Psoas muscle (tissue), 7 donors: ENCODE measurements at regions not wholly inside any gene's neighbourhood (a gene's known extent, or its start where the extent isn't known, plus 50 kb on each side); places are given as distances from the start of the nearest gene placed in this dataset.
"Not testable (repeated sequence)": the region's sequence is repeated elsewhere in the genome, so short reads cannot be mapped to it uniquely, and the experiment has no call there.

Source experiments
- ATAC-seq, 4 donors: fragments of 200-7000 bp; cut with Tn5 transposase; one replicate each; pipeline ENCODE4 v1.9.1; 2020; ENCODE audit warnings: moderate library complexity in 3 of 4, mild to moderate bottlenecking in 2 of 4
- DNase-seq, 2 donors: peaks; one replicate each; pipeline ENCODE4 v3.0.0-alpha.2; 2020
- H3K27ac ChIP-seq: fragments of 200-600 bp; one replicate; pipeline ENCODE4 v1.8.0; 2022
- H3K27me3 ChIP-seq, 3 donors: fragments of 200-600 bp in 1 of 3; one replicate each; pipeline versions ENCODE4 v1.6.1 to v1.8.0; 2013 to 2022; ENCODE audit warnings: low read length in 2 of 3, mild to moderate bottlenecking in 2 of 3, moderate library complexity in 1 of 3; ENCODE audit not compliant: insufficient read depth in 3 of 3
- H3K36me3 ChIP-seq, 2 donors: fragments of 200-600 bp in 1 of 2; one replicate each; pipeline versions ENCODE4 v1.6.1 to v1.8.0; 2013 to 2022; ENCODE audit warnings: low read depth in 1 of 2, mild to moderate bottlenecking in 1 of 2, moderate library complexity in 1 of 2; ENCODE audit not compliant: insufficient read depth in 1 of 2
- H3K4me1 ChIP-seq: fragments of 200-600 bp; one replicate; pipeline ENCODE4 v1.8.0; 2022
- H3K4me3 ChIP-seq: fragments of 200-600 bp; one replicate; pipeline ENCODE4 v1.8.0; 2022; ENCODE audit warnings: mild to moderate bottlenecking
- H3K9me3 ChIP-seq: fragments of 200-600 bp; one replicate; pipeline ENCODE4 v1.8.0; 2022
- WGBS, 3 donors: extraction: QIAGEN DNeasy Blood & Tissue Kit; methylation state at CpG; one replicate each; pipeline versions ENCODE4 v1.1.6 to v1.1.7; 2013; 5-methylcytosine and 5-hydroxymethylcytosine counted together
- intact Hi-C, 2 donors: fragments of 100-400 bp; cut with DNase I; formaldehyde crosslinking; loops; one replicate each; pipeline versions ENCODE4 v1.11.0 to v1.14.2; 2022
- TF ChIP-seq, protein P1 (sequence below): fragments of 200-600 bp; IDR thresholded peaks from one replicate; pipeline ENCODE4 v1.8.0; 2022; ENCODE audit warnings: antibody characterized with exemption
- donor health status: healthy with polysubstance abuse.
- donor health status: DM: no; HTN: no; CAD: no; lungs with moderate emphysema.
- donor health status: Bipolar disorder and iron deficiency.
- donor health status: healthy.
- donor health status: DM: yes; HTN: yes; CAD: no.
- donor health status: DM: no; HTN: no; CAD: no.
- donor health status: DM: yes; HTN: yes; CAD: no.

DNA sequence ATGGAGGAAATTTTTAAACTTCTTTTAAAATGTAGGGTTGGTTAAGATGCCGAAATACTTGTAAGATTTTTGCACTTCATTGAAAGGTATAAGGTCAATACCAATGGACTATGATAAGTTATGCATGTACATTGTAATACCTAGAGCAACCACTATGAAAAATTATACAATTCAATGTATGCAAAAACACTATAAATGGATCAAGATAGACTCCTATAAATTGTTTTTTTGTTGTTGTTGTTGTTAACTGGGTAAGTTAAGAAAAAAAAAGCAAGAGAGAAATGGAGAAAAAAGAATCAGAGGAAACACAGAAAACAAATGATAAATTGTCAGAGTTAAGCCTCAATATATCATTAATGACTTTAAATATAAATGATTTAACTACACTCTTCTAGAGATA lies 421.2 kb downstream of the TMEM182 start:
- H3K9me3 ChIP-seq = no peaks in the 10 kb centered on the region
- DNase-seq (no peak), ATAC-seq (no peak)
- intact Hi-C loops = no loop called here
- no peak overlapping the region for H3K4me3 ChIP-seq
- TF ChIP-seq, protein P1, sequence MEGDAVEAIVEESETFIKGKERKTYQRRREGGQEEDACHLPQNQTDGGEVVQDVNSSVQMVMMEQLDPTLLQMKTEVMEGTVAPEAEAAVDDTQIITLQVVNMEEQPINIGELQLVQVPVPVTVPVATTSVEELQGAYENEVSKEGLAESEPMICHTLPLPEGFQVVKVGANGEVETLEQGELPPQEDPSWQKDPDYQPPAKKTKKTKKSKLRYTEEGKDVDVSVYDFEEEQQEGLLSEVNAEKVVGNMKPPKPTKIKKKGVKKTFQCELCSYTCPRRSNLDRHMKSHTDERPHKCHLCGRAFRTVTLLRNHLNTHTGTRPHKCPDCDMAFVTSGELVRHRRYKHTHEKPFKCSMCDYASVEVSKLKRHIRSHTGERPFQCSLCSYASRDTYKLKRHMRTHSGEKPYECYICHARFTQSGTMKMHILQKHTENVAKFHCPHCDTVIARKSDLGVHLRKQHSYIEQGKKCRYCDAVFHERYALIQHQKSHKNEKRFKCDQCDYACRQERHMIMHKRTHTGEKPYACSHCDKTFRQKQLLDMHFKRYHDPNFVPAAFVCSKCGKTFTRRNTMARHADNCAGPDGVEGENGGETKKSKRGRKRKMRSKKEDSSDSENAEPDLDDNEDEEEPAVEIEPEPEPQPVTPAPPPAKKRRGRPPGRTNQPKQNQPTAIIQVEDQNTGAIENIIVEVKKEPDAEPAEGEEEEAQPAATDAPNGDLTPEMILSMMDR = no peak
- H3K36me3 ChIP-seq = no peaks in the 10 kb centered on the region
- H3K27me3 ChIP-seq = no peaks in the 10 kb centered on the region
- no peak overlapping the region for H3K27ac ChIP-seq
- no peaks in the 10 kb centered on the region for H3K4me1 ChIP-seq
- 82 to 89% (median 86%) methylated on average over 1 of the region's 1 CpG for WGBS, 3 donors

DNA sequence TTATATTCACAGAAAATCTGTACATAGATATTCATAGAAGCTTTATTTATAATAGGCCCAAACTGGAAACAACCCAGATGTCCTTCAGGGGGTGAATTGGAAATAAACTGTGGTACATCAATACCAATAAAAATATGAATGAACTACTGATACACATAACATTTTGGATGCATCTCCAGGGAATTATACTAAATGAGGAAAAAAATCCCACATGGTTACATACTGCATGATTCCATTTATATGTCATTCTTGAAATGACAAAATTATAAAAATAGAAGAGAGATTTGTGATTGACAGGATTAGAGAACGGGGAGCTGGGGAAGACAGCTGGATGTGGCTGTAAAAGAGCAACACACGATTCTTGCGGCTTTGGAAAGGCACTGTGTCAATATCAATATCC lies 435.0 kb downstream of the TMEM182 start:
- TF ChIP-seq, protein P1 = no peak
- ATAC-seq = no peak
- intact Hi-C loops = no loop called here
- Histone ChIP-seq H3K36me3 (no peaks in the 10 kb centered on the region), H3K9me3 (no peaks in the 10 kb centered on the region), H3K27ac (no peak overlapping the region), H3K4me3 (no peak overlapping the region), H3K27me3 (no peaks in the 10 kb centered on the region), H3K4me1 (no peaks in the 10 kb centered on the region)
- 45 to 73% (median 69%) methylated on average over 3 of the region's 3 CpGs for WGBS, 3 donors
- no peak for DNase-seq

DNA sequence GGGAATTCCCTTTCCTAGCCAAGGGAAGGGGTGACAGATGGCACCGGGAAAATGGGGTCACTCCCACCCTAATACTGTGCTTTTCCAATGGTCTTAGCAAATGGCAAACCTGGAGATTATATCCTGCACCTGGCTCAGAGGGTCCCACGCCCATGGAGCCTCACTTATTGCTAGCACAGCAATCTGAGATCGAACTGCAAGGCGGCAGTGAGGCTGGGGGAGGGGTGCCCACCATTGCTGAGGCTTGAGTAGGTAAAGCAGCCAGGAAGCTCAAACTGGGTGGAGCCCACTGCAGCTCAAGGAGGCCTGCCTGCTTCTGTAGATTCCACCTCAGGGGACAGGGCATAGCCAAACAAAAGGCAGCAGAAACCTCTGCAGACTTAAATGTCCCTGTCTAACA lies 438.9 kb downstream of the TMEM182 start:
- H3K4me3 ChIP-seq, H3K27me3 ChIP-seq, H3K36me3 ChIP-seq, DNase-seq, H3K9me3 ChIP-seq, intact Hi-C loops, ATAC-seq, H3K27ac ChIP-seq, H3K4me1 ChIP-seq: not testable (repeated sequence)
- WGBS, 3 donors = 78 to 86% (median 79%) methylated on average over 4 of the region's 4 CpGs

DNA sequence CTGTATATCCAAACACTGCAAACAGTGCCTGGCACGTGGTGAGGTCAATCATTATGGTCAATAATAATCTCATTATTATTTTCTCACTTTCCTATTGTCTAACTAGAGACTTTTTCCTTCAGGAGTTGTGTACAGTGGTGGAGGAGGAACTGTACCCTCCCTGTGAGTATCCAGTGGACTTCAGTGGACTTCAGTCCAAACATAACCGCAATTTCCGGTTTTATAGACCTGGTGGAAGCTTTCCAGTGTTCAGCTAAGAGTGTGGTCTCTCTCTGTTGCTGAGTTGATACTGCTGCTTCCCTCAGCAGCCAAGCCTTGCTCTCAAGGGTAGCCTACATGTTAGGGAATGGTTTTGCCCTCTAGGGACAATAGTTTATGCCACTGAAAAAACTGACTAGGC lies 447.1 kb downstream of the TMEM182 start:
- DNase-seq (no peak), ATAC-seq (no peak)
- TF ChIP-seq, protein P1 = no peak
- H3K9me3 ChIP-seq = no peaks in the 10 kb centered on the region
- 61 to 66% (median 63%) methylated on average over 3 of the region's 3 CpGs for WGBS, 3 donors
- no peaks in the 10 kb centered on the region for H3K4me1 ChIP-seq
- intact Hi-C loops = no loop called here
- no peaks in the 10 kb centered on the region for H3K27me3 ChIP-seq
- no peak overlapping the region for H3K4me3 ChIP-seq
- H3K36me3 ChIP-seq = no peaks in the 10 kb centered on the region
- no peak overlapping the region for H3K27ac ChIP-seq

DNA sequence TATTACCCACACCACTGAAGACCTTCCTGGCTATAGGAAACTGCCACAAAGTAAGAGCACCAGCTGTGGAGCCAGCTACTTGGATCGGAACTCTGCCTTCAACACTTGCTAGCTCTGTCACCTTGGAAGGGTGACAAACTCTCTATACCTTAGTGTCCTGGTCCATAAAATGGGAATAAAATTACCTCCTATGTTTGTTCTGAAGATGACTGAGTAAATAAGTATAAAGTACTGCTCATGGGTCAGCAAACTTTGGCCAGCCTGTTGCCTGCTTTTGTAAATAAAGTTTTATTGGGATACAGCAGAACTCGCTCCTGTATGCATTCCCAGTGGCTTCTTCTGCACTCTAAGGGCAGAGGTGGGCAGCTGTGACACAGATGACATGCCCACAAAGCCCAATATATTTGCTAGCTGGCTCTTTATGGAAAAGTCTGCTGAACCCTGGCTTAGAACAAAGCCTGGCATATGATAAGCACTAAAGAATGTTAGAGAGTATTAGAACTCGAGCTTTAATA lies 451.3 kb downstream of the TMEM182 start:
- H3K4me3 ChIP-seq = no peak overlapping the region
- H3K4me1 ChIP-seq = no peaks in the 10 kb centered on the region
- TF ChIP-seq, protein P1 = no peak
- ATAC-seq (no peak), DNase-seq (no peak)
- H3K9me3 ChIP-seq = no peaks in the 10 kb centered on the region
- H3K36me3 ChIP-seq = no peaks in the 10 kb centered on the region
- H3K27ac ChIP-seq = no peak overlapping the region
- no peaks in the 10 kb centered on the region for H3K27me3 ChIP-seq
- WGBS, 3 donors = 65 to 72% (median 68%) methylated on average over 3 of the region's 3 CpGs
- intact Hi-C loops = no loop called here
